Muscle layer of colon (tissue), 2 donors: ENCODE measurements at regions not wholly inside any gene's neighbourhood (a gene's known extent, or its start where the extent isn't known, plus 50 kb on each side); places are given as distances from the start of the nearest gene placed in this dataset.

Source experiments
- H3K27ac ChIP-seq: one replicate; pipeline ENCODE4 v1.7.0; 2013; ENCODE audit warnings: low read depth, mild to moderate bottlenecking, low read length, moderate library complexity
- H3K27me3 ChIP-seq, 2 donors: one replicate each; pipeline ENCODE4 v1.7.0; 2013; ENCODE audit warnings: low read length in 2 of 2, mild to moderate bottlenecking in 2 of 2; ENCODE audit not compliant: insufficient read depth in 2 of 2, control insufficient read depth in 1 of 2
- H3K36me3 ChIP-seq: one replicate; pipeline ENCODE4 v1.7.0; 2013; ENCODE audit warnings: mild to moderate bottlenecking, low read length; ENCODE audit not compliant: insufficient read depth
- H3K4me1 ChIP-seq: one replicate; pipeline ENCODE4 v1.7.0; 2013; ENCODE audit warnings: mild to moderate bottlenecking, low read length; ENCODE audit not compliant: insufficient read depth
- H3K4me3 ChIP-seq, 2 donors: one replicate each; pipeline ENCODE4 v1.7.0; 2013; ENCODE audit warnings: low read length in 2 of 2, low read depth in 1 of 2, mild to moderate bottlenecking in 1 of 2, moderate library complexity in 1 of 2
- H3K9ac ChIP-seq: one replicate; pipeline ENCODE4 v1.7.0; 2013; ENCODE audit warnings: low read length
- H3K9me3 ChIP-seq: one replicate; pipeline ENCODE4 v1.7.0; 2013; ENCODE audit warnings: mild to moderate bottlenecking, low read length
- donor health status: abdominal sarcoma.
- donor health status: Adenocarcinoma of cecum.

- no peaks in the 10 kb centered on the region for H3K36me3 ChIP-seq
- H3K9me3 ChIP-seq = no peaks in the 10 kb centered on the region
- H3K4me3 ChIP-seq = no peak overlapping the region
- H3K4me1 ChIP-seq = no peaks in the 10 kb centered on the region
- H3K27ac ChIP-seq = no peak overlapping the region
- H3K9ac ChIP-seq = no peak overlapping the region
- H3K27me3 ChIP-seq = no peaks in the 10 kb centered on the region
These were observed 113.1 kb upstream of the IGFBP3 start for GRCh38 chr7:46034056-46034768.

GRCh38 chr7:46033592-46033991 is 112.5 kb upstream of the IGFBP3 start:
- Histone ChIP-seq H3K4me3 (no peak overlapping the region), H3K9me3 (no peaks in the 10 kb centered on the region), H3K27me3 (no peaks in the 10 kb centered on the region), H3K9ac (no peak overlapping the region), H3K27ac (no peak overlapping the region), H3K36me3 (no peaks in the 10 kb centered on the region), H3K4me1 (no peaks in the 10 kb centered on the region)

GRCh38 chr7:46032942-46033341 is 111.9 kb upstream of the IGFBP3 start:
- Histone ChIP-seq H3K9me3 (no peaks in the 10 kb centered on the region), H3K9ac (no peak overlapping the region), H3K27ac (no peak overlapping the region), H3K4me1 (no peaks in the 10 kb centered on the region), H3K27me3 (no peaks in the 10 kb centered on the region), H3K36me3 (no peaks in the 10 kb centered on the region), H3K4me3 (no peak overlapping the region)

- H3K9ac ChIP-seq = no peak overlapping the region
- H3K4me1 ChIP-seq = no peaks in the 10 kb centered on the region
- no peaks in the 10 kb centered on the region for H3K36me3 ChIP-seq
- no peak overlapping the region for H3K27ac ChIP-seq
- no peaks in the 10 kb centered on the region for H3K9me3 ChIP-seq
- no peaks in the 10 kb centered on the region for H3K27me3 ChIP-seq
- no peak overlapping the region for H3K4me3 ChIP-seq
These were observed 111.3 kb upstream of the IGFBP3 start for GRCh38 chr7:46032353-46032752.

- Histone ChIP-seq H3K27ac (no peak overlapping the region), H3K4me1 (no peaks in the 10 kb centered on the region), H3K9me3 (no peaks in the 10 kb centered on the region), H3K36me3 (no peaks in the 10 kb centered on the region), H3K4me3 (no peak overlapping the region), H3K9ac (no peak overlapping the region), H3K27me3 (no peaks in the 10 kb centered on the region)
These were observed 108.1 kb upstream of the IGFBP3 start for GRCh38 chr7:46029111-46029704.

GRCh38 chr7:46028246-46028645 is 107.2 kb upstream of the IGFBP3 start:
- Histone ChIP-seq H3K27me3 (no peaks in the 10 kb centered on the region), H3K4me3 (no peak overlapping the region), H3K9ac (no peak overlapping the region), H3K27ac (no peak overlapping the region), H3K36me3 (no peaks in the 10 kb centered on the region), H3K4me1 (no peaks in the 10 kb centered on the region), H3K9me3 (no peaks in the 10 kb centered on the region)

- Histone ChIP-seq H3K4me3 (no peak overlapping the region), H3K4me1 (no peaks in the 10 kb centered on the region)
These were observed 105.7 kb upstream of the IGFBP3 start for GRCh38 chr7:46026741-46027140.

GRCh38 chr7:46024263-46024916 is 103.3 kb upstream of the IGFBP3 start:
- no peaks in the 10 kb centered on the region for H3K27me3 ChIP-seq

More at GRCh38 chr7:46026741-46027140, 105.7 kb upstream of the IGFBP3 start:
- Histone ChIP-seq H3K36me3 (no peaks in the 10 kb centered on the region), H3K27ac (no peak overlapping the region), H3K27me3 (no peaks in the 10 kb centered on the region), H3K9me3 (no peaks in the 10 kb centered on the region), H3K9ac (no peak overlapping the region)

GRCh38 chr7:46022397-46022796 is 101.3 kb upstream of the IGFBP3 start:
- H3K4me1 ChIP-seq = no peaks in the 10 kb centered on the region
- H3K9me3 ChIP-seq = no peaks in the 10 kb centered on the region
- H3K27ac ChIP-seq = no peak overlapping the region
- H3K27me3 ChIP-seq = no peaks in the 10 kb centered on the region
- no peak overlapping the region for H3K9ac ChIP-seq
- no peak overlapping the region for H3K4me3 ChIP-seq
- H3K36me3 ChIP-seq = no peaks in the 10 kb centered on the region

More at GRCh38 chr7:46024263-46024916, 103.3 kb upstream of the IGFBP3 start:
- Histone ChIP-seq H3K4me3 (no peak overlapping the region), H3K36me3 (no peaks in the 10 kb centered on the region), H3K9ac (no peak overlapping the region), H3K4me1 (no peaks in the 10 kb centered on the region), H3K27ac (no peak overlapping the region), H3K9me3 (no peaks in the 10 kb centered on the region)

GRCh38 chr7:46015107-46015868 is 94.2 kb upstream of the IGFBP3 start:
- Histone ChIP-seq H3K4me3 (no peak overlapping the region), H3K9me3 (no peaks in the 10 kb centered on the region), H3K36me3 (no peaks in the 10 kb centered on the region), H3K27ac (no peak overlapping the region), H3K27me3 (no peaks in the 10 kb centered on the region), H3K9ac (no peak overlapping the region), H3K4me1 (no peaks in the 10 kb centered on the region)

- no peaks in the 10 kb centered on the region for H3K9me3 ChIP-seq
- peaks cover 6% of the 10 kb centered on the region for H3K4me1 ChIP-seq
- no peak overlapping the region for H3K4me3 ChIP-seq
- H3K9ac ChIP-seq = no peak overlapping the region
- no peaks in the 10 kb centered on the region for H3K27me3 ChIP-seq
- H3K27ac ChIP-seq = no peak overlapping the region
- H3K36me3 ChIP-seq = no peaks in the 10 kb centered on the region
These were observed 90.4 kb upstream of the IGFBP3 start for GRCh38 chr7:46011501-46011900.
